Smooth muscle cell (in vitro differentiated cells): ENCODE measurements at regions not wholly inside any gene's neighbourhood (a gene's known extent, or its start where the extent isn't known, plus 50 kb on each side); places are given as distances from the start of the nearest gene placed in this dataset. TPM values are rescaled to one million over a fixed set of nuclear protein-coding genes. Genes with fewer than 3 reads are reported as not detected.

Experiments used
- DNase-seq: peaks from one replicate; lab custom pipeline; 2025; ENCODE audit not compliant: unreplicated experiment; lab: John Stamatoyannopoulos, UW
- H2AFZ ChIP-seq: fragments of 200-600 bp; sonication (generic); 2 replicates; pipeline ENCODE4 v1.6.0; 2016; ENCODE audit warnings: antibody characterized with exemption, low read depth, mild to moderate bottlenecking
- H3F3A ChIP-seq: fragments of 200-600 bp; sonication (generic); 2 replicates; pipeline ENCODE4 v1.6.0; 2017; ENCODE audit warnings: antibody characterized with exemption, low read depth
- H3K27ac ChIP-seq: fragments of 200-600 bp; sonication (generic); 2 replicates; pipeline ENCODE4 v1.5.1; 2016; ENCODE audit warnings: low read depth, mild to moderate bottlenecking
- H3K27me3 ChIP-seq: fragments of 200-600 bp; sonication (generic); 2 replicates; pipeline ENCODE4 v1.6.1; 2016; ENCODE audit warnings: low read depth, mild to moderate bottlenecking
- H3K36me3 ChIP-seq: fragments of 200-600 bp; sonication (generic); 2 replicates; pipeline ENCODE4 v1.5.1; 2016; ENCODE audit warnings: low read depth
- H3K4me1 ChIP-seq: fragments of 200-600 bp; sonication (generic); 2 replicates; pipeline ENCODE4 v1.5.1; 2016; ENCODE audit warnings: low read depth
- H3K4me2 ChIP-seq: fragments of 200-600 bp; sonication (generic); 2 replicates; pipeline ENCODE4 v1.6.0; 2016; ENCODE audit warnings: mild to moderate bottlenecking
- H3K4me3 ChIP-seq: fragments of 200-600 bp; sonication (generic); 2 replicates; pipeline ENCODE4 v1.5.1; 2016; ENCODE audit warnings: mild to moderate bottlenecking
- H3K79me2 ChIP-seq: fragments of 200-600 bp; sonication (generic); 2 replicates; pipeline ENCODE4 v1.6.0; 2016; ENCODE audit warnings: low read depth, mild to moderate bottlenecking
- H3K9ac ChIP-seq: fragments of 200-600 bp; sonication (generic); 2 replicates; pipeline ENCODE4 v1.6.0; 2016; ENCODE audit warnings: low read depth
- H3K9me3 ChIP-seq: fragments of 200-600 bp; sonication (generic); replicated peaks from 2 replicates; pipeline ENCODE4 v1.5.1; 2016; ENCODE audit warnings: low read depth
- H4K20me1 ChIP-seq: fragments of 200-600 bp; sonication (generic); 2 replicates; pipeline ENCODE4 v1.6.0; 2016; ENCODE audit warnings: low read depth
- CTCF ChIP-seq: fragments of 200-600 bp; sonication (generic); IDR thresholded peaks from 2 replicates; pipeline ENCODE4 v1.5.1; 2017; ENCODE audit warnings: borderline replicate concordance, mild to moderate bottlenecking, antibody characterized with exemption; ENCODE audit not compliant: insufficient read depth, poor library complexity, severe bottlenecking
- WGBS: methylation state at CpG from one replicate; pipeline ENCODE4 v1.1.7; 2016; ENCODE audit warnings: low lambda C conversion rate; 5-methylcytosine and 5-hydroxymethylcytosine counted together
- small RNA-seq: library from RNA; depleted of rRNA; stranded (forward); fragments of <200 nt; gene quantifications from one replicate; pipeline ENCODE3, GENCODE V24; 2014

- H4K20me1 ChIP-seq = no peaks in the 10 kb centered on the region
- DNase-seq = no peak
- H3K79me2 ChIP-seq = no peaks in the 10 kb centered on the region
- H3K27me3 ChIP-seq = no peaks in the 10 kb centered on the region
- no peak for TF ChIP-seq CTCF
- H3F3A ChIP-seq = no peaks in the 10 kb centered on the region
- no peak overlapping the region for H2AFZ ChIP-seq
- no peaks in the 10 kb centered on the region for H3K9me3 ChIP-seq
- no peak overlapping the region for H3K27ac ChIP-seq
- H3K4me3 ChIP-seq = no peak overlapping the region
- no peaks in the 10 kb centered on the region for H3K4me1 ChIP-seq
- no peaks in the 10 kb centered on the region for H3K36me3 ChIP-seq
- no peak overlapping the region for H3K4me2 ChIP-seq
- no peak overlapping the region for H3K9ac ChIP-seq
- 81% methylated on average over 6 of the region's 6 CpGs for whole genome bisulfite sequencing
These were observed 73.5 kb upstream of the NPSR1 start for GRCh38 chr7:34584526-34584925.

- H4K20me1 ChIP-seq = no peaks in the 10 kb centered on the region
- no peaks in the 10 kb centered on the region for H3K9me3 ChIP-seq
- H3K27me3 ChIP-seq = no peaks in the 10 kb centered on the region
- no peak overlapping the region for H3K9ac ChIP-seq
- DNase-seq = no peak
- no peak overlapping the region for H3K4me2 ChIP-seq
- H3K79me2 ChIP-seq = no peaks in the 10 kb centered on the region
- 82% methylated on average over 2 of the region's 2 CpGs for WGBS
- no peaks in the 10 kb centered on the region for H3F3A ChIP-seq
- no peaks in the 10 kb centered on the region for H3K36me3 ChIP-seq
- H3K4me1 ChIP-seq = no peaks in the 10 kb centered on the region
- peak; percentile 38 for TF ChIP-seq CTCF
- no peak overlapping the region for H2AFZ ChIP-seq
- H3K27ac ChIP-seq = no peak overlapping the region
- no peak overlapping the region for H3K4me3 ChIP-seq
These were observed 61.1 kb upstream of the NPSR1 start for GRCh38 chr7:34596887-34597286.

GRCh38 chr7:34603711-34604444, 54.1 kb upstream of the NPSR1 start:
- no peak overlapping the region for H3K4me3 ChIP-seq
- no peaks in the 10 kb centered on the region for H3K27me3 ChIP-seq
- H4K20me1 ChIP-seq = no peaks in the 10 kb centered on the region
- TF ChIP-seq CTCF = no peak
- H3K36me3 ChIP-seq = no peaks in the 10 kb centered on the region
- no peak overlapping the region for H3K27ac ChIP-seq
- no peak overlapping the region for H3K9ac ChIP-seq
- no peak overlapping the region for H2AFZ ChIP-seq
- DNase-seq = no peak
- H3K4me2 ChIP-seq = no peak overlapping the region
- H3K9me3 ChIP-seq = no peaks in the 10 kb centered on the region
- no peaks in the 10 kb centered on the region for H3K4me1 ChIP-seq
- WGBS = 87% methylated on average over 3 of the region's 3 CpGs
- no peaks in the 10 kb centered on the region for H3K79me2 ChIP-seq
- H3F3A ChIP-seq = no peaks in the 10 kb centered on the region

Small RNAs in the stretch of these regions (small RNA-seq; reads per million reads assigned to genes)
- not detected for gene RNU6-438P
